ENCODE measurements at regions not wholly inside any gene's neighbourhood (a gene's known extent, or its start where the extent isn't known, plus 50 kb on each side); places are given as distances from the start of the nearest gene placed in this dataset.

DNA sequence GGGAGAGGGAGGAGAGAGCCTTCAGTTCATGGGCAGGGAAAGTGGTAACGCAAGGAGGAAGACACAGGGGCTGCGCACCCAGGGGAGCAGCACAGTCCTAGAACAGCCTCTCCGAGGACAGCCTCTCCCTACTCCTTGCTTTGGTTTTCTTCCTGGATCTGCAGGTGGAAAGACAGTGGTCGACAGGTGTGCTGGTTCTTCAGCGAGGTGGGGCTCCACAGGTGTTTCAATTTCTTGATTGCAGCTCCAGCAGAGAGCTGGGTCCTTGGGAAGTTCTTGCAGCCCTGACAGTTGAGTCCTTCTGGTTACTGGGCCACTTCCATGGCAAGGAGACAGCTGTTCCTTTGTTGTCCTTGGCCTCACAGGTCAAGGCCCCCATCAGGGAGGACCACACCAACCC is 220.7 kb upstream of the NR2F2 start:
- Histone ChIP-seq H3K4me2 (ENCODE audit: low read length) (no peak overlapping the region), H3K9ac (ENCODE audit: low read depth, low read length) (no peak overlapping the region), H3K27me3 (ENCODE audit: control insufficient read depth, insufficient read depth, low read length) (no peaks in the 10 kb centered on the region)

DNA sequence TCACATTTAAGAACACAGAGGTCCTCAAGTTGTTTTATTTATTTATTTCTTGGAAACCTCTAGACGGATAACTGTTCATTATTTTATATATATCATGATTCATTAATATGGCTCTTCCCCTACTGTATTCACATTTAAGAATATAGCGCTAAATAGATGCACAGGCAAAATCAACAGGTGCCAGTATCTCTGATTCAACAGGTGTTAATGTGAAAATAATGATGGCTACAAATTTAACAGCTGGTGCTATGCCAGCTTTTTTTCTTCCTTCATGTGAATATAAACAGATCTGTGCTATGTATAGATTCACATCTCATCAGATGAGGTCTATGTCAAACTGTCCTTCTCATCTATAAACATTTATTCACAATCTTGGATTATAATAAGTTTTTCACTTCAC is 218.5 kb upstream of the NR2F2 start:
- Histone ChIP-seq H3K4me3 (ENCODE audit: low read length) (no peak overlapping the region), H3K4me2 (ENCODE audit: low read length) (no peak overlapping the region), H3K36me3 (ENCODE audit: insufficient read depth, low read length) (no peaks in the 10 kb centered on the region), H3K9ac (ENCODE audit: low read depth, low read length) (no peak overlapping the region), H3K4me1 (ENCODE audit: control insufficient read depth, insufficient read depth, low read length) (peaks cover 6% of the 10 kb centered on the region), H3K9me3 (replicated peaks; ENCODE audit: low read length) (no peaks in the 10 kb centered on the region), H3K27me3 (ENCODE audit: control insufficient read depth, insufficient read depth, low read length) (no peaks in the 10 kb centered on the region)

More for the DNA sequence above, 220.7 kb upstream of the NR2F2 start:
- no peaks in the 10 kb centered on the region for H3K4me1 ChIP-seq (ENCODE audit: control insufficient read depth, insufficient read depth, low read length)
- H3K9me3 ChIP-seq (replicated peaks; ENCODE audit: low read length) = no peaks in the 10 kb centered on the region
- no peak overlapping the region for H3K4me3 ChIP-seq (ENCODE audit: low read length)
- no peaks in the 10 kb centered on the region for H3K36me3 ChIP-seq (ENCODE audit: insufficient read depth, low read length)

DNA sequence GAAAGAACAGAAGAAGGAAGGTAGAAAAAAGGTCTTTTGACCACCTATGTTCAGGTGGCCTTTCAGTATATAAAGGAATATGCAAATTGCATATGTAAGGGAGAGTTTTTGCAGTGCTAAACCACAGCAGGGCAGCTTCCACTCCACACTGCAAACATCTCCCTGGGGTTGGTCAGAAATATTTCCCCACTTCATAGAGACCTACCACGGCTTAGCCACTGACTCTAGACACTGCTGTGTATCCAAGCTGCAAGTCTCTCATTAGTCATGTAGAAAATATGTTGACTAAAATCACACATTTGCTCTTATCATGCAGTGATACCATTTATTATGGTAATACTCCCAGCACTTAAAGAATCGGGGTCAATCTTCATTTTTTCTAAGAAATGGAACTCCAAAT is 214.9 kb upstream of the NR2F2 start:
- no peaks in the 10 kb centered on the region for H3K27me3 ChIP-seq (ENCODE audit: control insufficient read depth, insufficient read depth, low read length)
- no peaks in the 10 kb centered on the region for H3K9me3 ChIP-seq (replicated peaks; ENCODE audit: low read length)

DNA sequence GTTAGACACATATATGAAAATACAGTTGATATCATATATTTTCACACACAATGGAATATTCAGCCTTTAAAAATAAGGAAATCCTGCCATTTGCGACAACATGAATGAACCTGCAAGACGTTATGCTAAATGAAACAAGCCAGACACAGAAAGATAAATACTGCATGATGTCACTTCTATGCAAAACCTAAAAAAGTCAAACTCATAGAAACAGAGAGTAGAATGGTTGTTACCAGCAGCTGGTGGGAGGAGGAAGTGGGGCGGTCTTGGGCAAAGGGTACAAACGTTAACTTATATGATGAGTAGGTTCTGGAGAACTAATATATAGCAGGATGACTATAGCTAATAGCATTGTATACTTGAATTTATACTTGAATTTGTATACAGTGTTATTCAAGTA is 213.2 kb upstream of the NR2F2 start:
- H3K4me3 ChIP-seq (ENCODE audit: low read length) = no peak overlapping the region
- H3K27me3 ChIP-seq (ENCODE audit: control insufficient read depth, insufficient read depth, low read length) = no peaks in the 10 kb centered on the region
- H3K4me1 ChIP-seq (ENCODE audit: control insufficient read depth, insufficient read depth, low read length) = peaks cover 22% of the 10 kb centered on the region

More for the DNA sequence above, 214.9 kb upstream of the NR2F2 start:
- no peak overlapping the region for H3K9ac ChIP-seq (ENCODE audit: low read depth, low read length)
- peaks cover 11% of the 10 kb centered on the region for H3K4me1 ChIP-seq (ENCODE audit: control insufficient read depth, insufficient read depth, low read length)
- no peak overlapping the region for H3K4me3 ChIP-seq (ENCODE audit: low read length)
- H3K4me2 ChIP-seq (ENCODE audit: low read length) = no peak overlapping the region
- H3K36me3 ChIP-seq (ENCODE audit: insufficient read depth, low read length) = no peaks in the 10 kb centered on the region

DNA sequence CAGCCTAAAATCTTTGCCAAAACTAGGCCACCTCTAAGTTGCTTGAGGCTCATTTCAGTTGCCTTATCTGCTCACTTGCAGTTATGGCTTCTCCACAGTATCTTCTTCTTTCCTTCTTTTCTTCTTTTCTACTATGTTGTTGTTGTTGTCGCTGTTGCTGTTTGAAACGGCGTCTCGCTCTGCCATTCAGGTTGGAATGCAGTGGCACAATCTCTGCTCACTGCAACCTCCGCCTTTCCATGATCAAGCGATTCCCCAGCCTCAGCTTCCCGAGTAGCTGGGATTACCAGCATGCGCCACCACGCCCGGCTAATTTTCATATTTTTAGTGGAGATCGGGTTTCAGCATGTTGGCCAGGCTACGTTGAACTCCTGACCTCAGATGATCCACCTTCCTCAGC is 210.8 kb upstream of the NR2F2 start:
- H3K4me2 ChIP-seq (ENCODE audit: low read length) = no peak overlapping the region
- H3K27me3 ChIP-seq (ENCODE audit: control insufficient read depth, insufficient read depth, low read length) = no peaks in the 10 kb centered on the region
- no peak overlapping the region for H3K9ac ChIP-seq (ENCODE audit: low read depth, low read length)
- no peaks in the 10 kb centered on the region for H3K9me3 ChIP-seq (replicated peaks; ENCODE audit: low read length)
- peaks cover 29% of the 10 kb centered on the region for H3K4me1 ChIP-seq (ENCODE audit: control insufficient read depth, insufficient read depth, low read length)
- no peak overlapping the region for H3K4me3 ChIP-seq (ENCODE audit: low read length)
- H3K36me3 ChIP-seq (ENCODE audit: insufficient read depth, low read length) = no peaks in the 10 kb centered on the region

More for the DNA sequence above, 213.2 kb upstream of the NR2F2 start:
- Histone ChIP-seq H3K36me3 (ENCODE audit: insufficient read depth, low read length) (no peaks in the 10 kb centered on the region), H3K9ac (ENCODE audit: low read depth, low read length) (no peak overlapping the region), H3K9me3 (replicated peaks; ENCODE audit: low read length) (no peaks in the 10 kb centered on the region), H3K4me2 (ENCODE audit: low read length) (no peak overlapping the region)

DNA sequence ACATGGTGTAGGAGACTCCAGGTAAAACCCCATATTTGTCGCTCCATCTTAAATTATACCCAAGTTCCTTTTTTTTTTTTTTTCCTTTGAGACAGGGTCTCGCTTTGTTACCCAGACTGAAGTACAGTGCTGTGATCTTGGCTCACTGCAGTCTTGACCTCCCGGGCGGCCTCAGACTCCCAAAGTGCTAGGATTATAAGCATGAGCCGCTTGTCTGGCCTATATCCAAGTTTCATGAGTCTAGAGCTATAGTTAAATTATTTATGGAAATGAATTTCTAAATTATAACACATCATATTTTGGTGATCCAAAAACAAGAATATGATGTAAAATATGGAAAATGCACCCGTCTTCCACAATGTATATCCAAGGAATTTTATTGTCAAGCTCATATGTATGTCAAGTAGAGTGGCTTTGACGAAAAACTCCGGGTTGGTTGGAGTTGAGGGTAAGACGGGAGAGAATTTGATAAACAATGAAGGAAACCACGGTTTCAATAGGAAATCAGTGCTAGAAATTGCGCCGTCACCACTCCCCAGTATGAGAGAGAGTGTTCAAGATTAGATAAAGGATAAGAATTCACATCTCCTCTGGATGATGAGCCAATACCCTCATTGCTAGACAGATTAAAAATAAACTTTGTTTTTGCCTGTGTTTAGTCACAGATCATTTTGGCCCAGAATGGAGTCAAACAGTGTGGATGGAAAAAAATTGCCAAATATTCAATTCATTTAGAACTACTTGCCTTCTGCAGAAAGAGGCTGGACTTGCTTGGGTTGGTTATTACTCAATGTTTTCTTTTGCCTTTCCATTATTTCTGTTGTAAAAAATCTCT is 209.2 kb upstream of the NR2F2 start:
- Histone ChIP-seq H3K27me3 (ENCODE audit: control insufficient read depth, insufficient read depth, low read length) (no peaks in the 10 kb centered on the region), H3K36me3 (ENCODE audit: insufficient read depth, low read length) (no peaks in the 10 kb centered on the region), H3K9ac (ENCODE audit: low read depth, low read length) (no peak overlapping the region), H3K4me1 (ENCODE audit: control insufficient read depth, insufficient read depth, low read length) (peaks cover 30% of the 10 kb centered on the region), H3K4me2 (ENCODE audit: low read length) (peak overlapping the region; percentile 26), H3K4me3 (ENCODE audit: low read length) (no peak overlapping the region), H3K9me3 (replicated peaks; ENCODE audit: low read length) (no peaks in the 10 kb centered on the region)

DNA sequence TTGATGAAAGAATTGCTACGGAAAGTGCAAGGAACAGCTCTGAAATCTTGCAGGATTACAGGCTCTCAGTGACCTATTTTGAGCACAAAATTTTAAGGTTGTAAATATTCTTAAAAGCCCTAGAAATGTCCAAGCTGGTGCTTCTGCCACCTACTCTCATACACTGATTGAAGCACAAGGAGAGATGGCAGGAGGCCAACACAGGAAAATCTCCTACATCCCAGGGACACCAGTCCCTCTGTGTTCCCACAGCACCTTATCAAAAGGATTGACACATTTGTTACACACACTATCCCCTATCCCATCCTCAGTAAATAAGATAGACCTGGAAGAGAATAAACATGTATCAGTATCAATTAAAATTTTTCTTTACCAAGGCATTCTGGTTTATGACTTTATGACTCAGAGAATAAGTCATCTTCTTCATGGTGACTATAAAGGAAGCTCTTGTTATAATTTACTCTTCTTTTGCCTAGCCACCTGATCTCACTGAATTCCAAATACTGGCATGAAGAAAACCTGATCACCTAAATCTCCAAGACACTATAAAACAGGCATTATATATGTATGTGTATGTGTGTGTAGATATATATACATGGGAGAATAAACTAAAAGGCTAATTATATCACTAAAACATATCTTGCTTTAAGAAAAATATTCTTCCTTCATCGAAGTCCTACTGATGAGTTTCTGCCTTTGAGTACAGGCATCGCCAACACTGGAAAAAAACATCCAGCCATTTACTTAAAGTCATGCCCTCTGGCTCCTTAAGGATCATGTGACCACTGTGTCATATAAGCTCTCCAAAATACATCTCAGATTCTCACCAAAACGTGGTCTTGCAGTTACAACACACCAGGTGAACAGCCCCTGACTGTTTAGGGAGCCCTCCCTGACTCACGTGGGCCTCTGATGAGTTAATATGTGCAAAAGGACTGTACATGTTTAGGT is 208.1 kb upstream of the NR2F2 start:
- Histone ChIP-seq H3K9me3 (replicated peaks; ENCODE audit: low read length) (no peaks in the 10 kb centered on the region), H3K4me3 (ENCODE audit: low read length) (no peak overlapping the region), H3K4me2 (ENCODE audit: low read length) (peak overlapping the region; percentile 26), H3K27me3 (ENCODE audit: control insufficient read depth, insufficient read depth, low read length) (no peaks in the 10 kb centered on the region), H3K4me1 (ENCODE audit: control insufficient read depth, insufficient read depth, low read length) (peaks cover 30% of the 10 kb centered on the region), H3K9ac (ENCODE audit: low read depth, low read length) (no peak overlapping the region), H3K36me3 (ENCODE audit: insufficient read depth, low read length) (no peaks in the 10 kb centered on the region)

DNA sequence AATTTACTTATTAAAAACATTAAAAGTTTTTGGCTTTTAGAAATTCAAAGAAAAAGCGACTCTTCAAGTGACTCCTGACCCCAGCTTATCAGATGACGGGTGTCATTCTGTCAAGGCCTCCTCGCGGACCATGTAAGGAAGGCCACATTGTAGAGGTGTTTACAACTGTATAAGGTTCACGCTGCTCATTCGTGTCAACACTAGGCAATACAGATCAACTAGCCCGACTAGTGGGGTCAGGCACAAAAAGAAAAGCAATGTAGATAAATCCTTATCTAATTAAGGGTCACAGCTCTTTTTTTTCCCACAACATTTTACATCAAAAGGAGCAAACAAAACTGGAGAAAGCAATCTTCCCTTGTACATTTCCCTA is 207.5 kb upstream of the NR2F2 start:
- Histone ChIP-seq H3K4me1 (ENCODE audit: control insufficient read depth, insufficient read depth, low read length) (peaks cover 30% of the 10 kb centered on the region), H3K4me2 (ENCODE audit: low read length) (no peak overlapping the region), H3K36me3 (ENCODE audit: insufficient read depth, low read length) (no peaks in the 10 kb centered on the region), H3K27me3 (ENCODE audit: control insufficient read depth, insufficient read depth, low read length) (no peaks in the 10 kb centered on the region), H3K9me3 (replicated peaks; ENCODE audit: low read length) (no peaks in the 10 kb centered on the region), H3K9ac (ENCODE audit: low read depth, low read length) (no peak overlapping the region), H3K4me3 (ENCODE audit: low read length) (no peak overlapping the region)

DNA sequence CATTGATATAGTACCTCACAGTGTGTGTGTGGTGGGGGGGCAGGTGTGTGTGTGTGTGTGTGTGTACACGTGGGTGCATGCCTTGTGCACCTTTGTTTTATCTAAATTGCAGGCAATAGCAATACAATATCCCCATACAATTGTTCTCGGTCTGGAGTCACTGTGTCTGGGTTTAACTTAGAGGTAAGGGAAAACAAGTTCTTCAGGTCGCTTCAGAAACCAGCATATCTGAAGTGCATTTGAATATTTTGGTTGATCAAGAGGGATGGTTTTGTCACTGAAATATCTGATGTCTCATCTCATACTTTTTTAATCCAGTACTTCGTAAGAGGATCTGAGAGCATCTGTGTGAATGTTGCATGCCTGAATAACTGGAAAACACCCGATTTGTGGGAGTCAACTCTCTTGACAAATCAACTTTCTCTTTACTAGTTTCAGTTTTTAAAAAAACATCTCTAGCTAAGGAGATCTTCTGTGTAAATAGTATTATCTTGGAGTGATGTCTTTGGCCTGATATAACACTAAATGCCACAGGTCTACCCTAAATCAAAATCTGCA is 206.8 kb upstream of the NR2F2 start:
- peaks cover 30% of the 10 kb centered on the region for H3K4me1 ChIP-seq (ENCODE audit: control insufficient read depth, insufficient read depth, low read length)
- no peak overlapping the region for H3K4me2 ChIP-seq (ENCODE audit: low read length)
- H3K9ac ChIP-seq (ENCODE audit: low read depth, low read length) = no peak overlapping the region
- no peak overlapping the region for H3K4me3 ChIP-seq (ENCODE audit: low read length)
- H3K9me3 ChIP-seq (replicated peaks; ENCODE audit: low read length) = no peaks in the 10 kb centered on the region
- H3K36me3 ChIP-seq (ENCODE audit: insufficient read depth, low read length) = no peaks in the 10 kb centered on the region
- no peaks in the 10 kb centered on the region for H3K27me3 ChIP-seq (ENCODE audit: control insufficient read depth, insufficient read depth, low read length)

DNA sequence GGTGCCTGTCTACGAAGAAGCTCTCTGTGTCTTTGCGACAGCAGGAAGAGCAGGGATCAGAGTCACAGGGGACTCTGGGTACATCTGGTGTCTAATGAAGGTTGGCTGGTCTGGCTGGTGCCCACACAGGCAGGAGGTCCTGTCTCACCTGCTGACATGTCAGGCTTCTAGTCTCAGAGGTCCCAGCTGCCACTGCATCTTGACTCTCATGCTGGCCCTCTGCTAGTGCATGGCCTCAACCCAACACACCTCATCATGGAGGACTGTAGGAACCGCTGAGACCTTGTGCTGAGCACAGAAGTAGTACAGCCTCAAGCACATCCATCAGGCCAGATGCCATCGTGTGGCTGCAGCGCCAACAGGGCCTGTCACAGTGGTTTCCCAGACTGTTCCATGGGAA is 206.1 kb upstream of the NR2F2 start:
- Histone ChIP-seq H3K4me3 (ENCODE audit: low read length) (no peak overlapping the region), H3K36me3 (ENCODE audit: insufficient read depth, low read length) (no peaks in the 10 kb centered on the region), H3K4me1 (ENCODE audit: control insufficient read depth, insufficient read depth, low read length) (peaks cover 30% of the 10 kb centered on the region), H3K9ac (ENCODE audit: low read depth, low read length) (no peak overlapping the region), H3K27me3 (ENCODE audit: control insufficient read depth, insufficient read depth, low read length) (no peaks in the 10 kb centered on the region), H3K9me3 (replicated peaks; ENCODE audit: low read length) (no peaks in the 10 kb centered on the region), H3K4me2 (ENCODE audit: low read length) (no peak overlapping the region)

DNA sequence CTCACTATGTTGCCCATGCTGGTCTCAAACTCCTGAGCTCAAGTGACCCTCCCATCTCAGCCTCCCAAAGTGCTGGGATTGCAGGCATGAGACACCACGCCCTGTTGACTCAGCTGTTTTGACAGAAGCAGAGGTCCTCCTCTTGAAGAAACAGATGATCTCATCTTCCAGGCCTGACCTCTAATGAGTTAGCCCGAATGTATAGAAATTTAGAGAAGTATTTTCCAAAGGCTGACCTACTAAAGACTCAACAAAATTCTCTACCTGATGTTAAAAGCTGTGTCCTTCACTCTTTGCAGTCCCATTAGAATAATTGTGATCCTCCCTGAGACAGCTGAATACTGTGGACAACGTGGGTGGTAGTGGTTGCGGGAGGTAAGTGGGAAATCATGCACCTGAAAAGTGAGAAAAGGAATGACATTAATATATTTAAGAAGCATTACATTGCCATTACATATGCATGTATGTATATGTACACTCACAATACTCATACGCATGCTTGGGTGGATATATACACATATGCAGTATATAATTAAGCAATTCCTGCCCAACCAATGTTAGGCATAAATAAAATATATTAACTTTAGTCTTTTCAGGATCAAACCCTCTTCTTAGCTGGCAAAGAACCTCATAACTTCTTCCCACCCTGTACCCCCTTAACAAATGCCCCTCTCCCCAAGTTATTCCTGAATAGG is 204.6 kb upstream of the NR2F2 start:
- Histone ChIP-seq H3K9ac (ENCODE audit: low read depth, low read length) (no peak overlapping the region), H3K27me3 (ENCODE audit: control insufficient read depth, insufficient read depth, low read length) (no peaks in the 10 kb centered on the region), H3K36me3 (ENCODE audit: insufficient read depth, low read length) (no peaks in the 10 kb centered on the region), H3K4me3 (ENCODE audit: low read length) (no peak overlapping the region), H3K9me3 (replicated peaks; ENCODE audit: low read length) (no peaks in the 10 kb centered on the region), H3K4me1 (ENCODE audit: control insufficient read depth, insufficient read depth, low read length) (peaks cover 26% of the 10 kb centered on the region), H3K4me2 (ENCODE audit: low read length) (no peak overlapping the region)
